PC-9 (cell line): ENCODE measurements at regions not wholly inside any gene's neighbourhood (a gene's known extent, or its start where the extent isn't known, plus 50 kb on each side); places are given as distances from the start of the nearest gene placed in this dataset.

Source experiments
- BruUV-seq: library from RNA; stranded (reverse); fragments of 400-500 nt; replicated peaks from 2 replicates; lab custom pipeline; 2021; lab: Mats Ljungman, UMichigan
- CTCF ChIA-PET: fragments of 300-600 bp; sonication (Branson Sonifier 250); formaldehyde crosslinking; loops from one replicate; lab custom pipeline; 2022; ENCODE audit warnings: antibody characterized with exemption; lab: Charles Lee
- POLR2A ChIA-PET: fragments of 300-600 bp; sonication (Branson Sonifier 250); formaldehyde crosslinking; loops from one replicate; lab custom pipeline; 2022; ENCODE audit warnings: antibody characterized with exemption; ENCODE audit not compliant: unreplicated experiment; lab: Charles Lee
- DNase-seq, 2 experiments: peaks; one replicate each; pipeline versions ENCODE4 v3.0.0 to v3.0.0-alpha.2; 2015 to 2022; ENCODE audit warnings: mixed read lengths in 1 of 2
- H2AFZ ChIP-seq: fragments of 200-600 bp; sonication (generic); 2 replicates; pipeline ENCODE4 v1.8.1; 2017; ENCODE audit warnings: antibody characterized with exemption
- H3F3A ChIP-seq: fragments of 200-600 bp; sonication (generic); 2 replicates; pipeline ENCODE4 v1.8.1; 2017; ENCODE audit warnings: antibody characterized with exemption, mild to moderate bottlenecking, low read depth; ENCODE audit not compliant: insufficient read depth
- H3K27ac ChIP-seq: fragments of 200-600 bp; sonication (generic); 2 replicates; pipeline ENCODE4 v1.6.1; 2016; ENCODE audit warnings: mixed run types
- H3K27me3 ChIP-seq: fragments of 200-600 bp; sonication (generic); 2 replicates; pipeline ENCODE4 v1.6.1; 2016; ENCODE audit warnings: low read depth, mixed run types; ENCODE audit not compliant: insufficient read depth
- H3K36me3 ChIP-seq: fragments of 200-600 bp; sonication (generic); 2 replicates; pipeline ENCODE4 v1.6.1; 2016; ENCODE audit warnings: low read depth, mixed run types
- H3K4me1 ChIP-seq: fragments of 200-600 bp; sonication (generic); replicated peaks from 2 replicates; pipeline ENCODE4 v1.6.1; 2016; ENCODE audit warnings: mixed run types; ENCODE audit not compliant: insufficient read depth
- H3K4me2 ChIP-seq: fragments of 200-600 bp; sonication (generic); 2 replicates; pipeline ENCODE4 v1.6.1; 2017; ENCODE audit warnings: mixed run types
- H3K4me3 ChIP-seq: fragments of 200-600 bp; sonication (generic); 2 replicates; pipeline ENCODE4 v1.6.1; 2016; ENCODE audit warnings: mixed run types
- H3K79me2 ChIP-seq: fragments of 200-600 bp; sonication (generic); 2 replicates; pipeline ENCODE4 v1.6.1; 2017; ENCODE audit warnings: low read depth, mixed run types
- H3K9me2 ChIP-seq: fragments of 200-600 bp; sonication (generic); 2 replicates; pipeline ENCODE4 v1.8.1; 2017; ENCODE audit warnings: mild to moderate bottlenecking; ENCODE audit not compliant: insufficient read depth
- H3K9me3 ChIP-seq: fragments of 200-600 bp; sonication (generic); 2 replicates; pipeline ENCODE4 v1.8.1; 2016; ENCODE audit warnings: low read depth; ENCODE audit not compliant: insufficient read depth
- H4K20me1 ChIP-seq: fragments of 200-600 bp; sonication (generic); 2 replicates; pipeline ENCODE4 v1.8.1; 2017; ENCODE audit not compliant: insufficient read depth
- CTCF ChIP-seq: fragments of 200-600 bp; sonication (generic); conservative IDR thresholded peaks from 2 replicates; pipeline ENCODE4 v1.6.1; 2017; ENCODE audit warnings: mixed run types, antibody characterized with exemption, mild to moderate bottlenecking, moderate library complexity
- EZH2 ChIP-seq: fragments of 200-600 bp; sonication (generic); IDR thresholded peaks from 2 replicates; pipeline ENCODE4 v1.8.0; 2017; ENCODE audit warnings: antibody characterized with exemption, low read depth
- intact Hi-C: fragments of 100-400 bp; cut with micrococcal nuclease; formaldehyde crosslinking; loops from one replicate; pipeline ENCODE4 v1.10.0; 2022; ENCODE audit not compliant: unreplicated experiment

GRCh38 chr11:112773264-112773663 lies 188.0 kb upstream of the NCAM1 start:
- intact Hi-C loops = no loop called here
- ChIA-PET CTCF (no interaction called here), POLR2A (no interaction called here)
- no peaks in the 10 kb centered on the region for H3K9me2 ChIP-seq
- TF ChIP-seq CTCF (no peak), EZH2 (no peak)
- H3K79me2 ChIP-seq = no peaks in the 10 kb centered on the region
- H3K4me1 ChIP-seq = no peaks in the 10 kb centered on the region
- no peak overlapping the region for H3K27ac ChIP-seq
- no peaks in the 10 kb centered on the region for H3K36me3 ChIP-seq
- H4K20me1 ChIP-seq = no peaks in the 10 kb centered on the region
- no peak for DNase-seq
- no peak overlapping the region for H2AFZ ChIP-seq
- H3K27me3 ChIP-seq = peaks cover 44% of the 10 kb centered on the region; the same call in 1 of the 2 replicates
- BruUV-seq = no TSS peak
- no peak overlapping the region for H3K4me3 ChIP-seq
- H3K9me3 ChIP-seq = no peaks in the 10 kb centered on the region
- H3F3A ChIP-seq = no peaks in the 10 kb centered on the region
- H3K4me2 ChIP-seq = no peak overlapping the region

- 0 out of 2 replicates have a peak, but pooled peaks cover 4% of the 10 kb centered on the region for H3K4me1 ChIP-seq
- no peak overlapping the region for H3K27ac ChIP-seq
- peaks cover 45% of the 10 kb centered on the region; the same call in 1 of the 2 replicates for H3K27me3 ChIP-seq
- H3K36me3 ChIP-seq = no peaks in the 10 kb centered on the region
- CTCF ChIA-PET = no interaction called here
- TF ChIP-seq EZH2 (no peak), CTCF (no peak)
- no peaks in the 10 kb centered on the region for H4K20me1 ChIP-seq
- POLR2A ChIA-PET = no interaction called here
- intact Hi-C loops = no loop called here
- H2AFZ ChIP-seq = no peak overlapping the region
- H3K79me2 ChIP-seq = no peaks in the 10 kb centered on the region
- DNase-seq = no peak
- no peaks in the 10 kb centered on the region for H3K9me3 ChIP-seq
- no peak overlapping the region for H3K4me2 ChIP-seq
- no peaks in the 10 kb centered on the region for H3F3A ChIP-seq
- no peak overlapping the region for H3K4me3 ChIP-seq
- H3K9me2 ChIP-seq = no peaks in the 10 kb centered on the region
- BruUV-seq = no TSS peak
Measured at GRCh38 chr11:112776834-112777233, 184.4 kb upstream of the NCAM1 start.

GRCh38 chr11:112777283-112777751 lies 183.9 kb upstream of the NCAM1 start:
- no peak overlapping the region for H2AFZ ChIP-seq

More at GRCh38 chr11:112777283-112777751, 183.9 kb upstream of the NCAM1 start:
- H3K27me3 ChIP-seq = peaks cover 42% of the 10 kb centered on the region; the same call in 1 of the 2 replicates
- ChIA-PET CTCF (no interaction called here), POLR2A (no interaction called here)
- no peaks in the 10 kb centered on the region for H3K79me2 ChIP-seq
- no peak for DNase-seq
- no peak overlapping the region for H3K27ac ChIP-seq
- no peak overlapping the region for H3K4me2 ChIP-seq
- H4K20me1 ChIP-seq = no peaks in the 10 kb centered on the region
- no peaks in the 10 kb centered on the region for H3K9me2 ChIP-seq
- no peaks in the 10 kb centered on the region for H3F3A ChIP-seq
- no peaks in the 10 kb centered on the region for H3K36me3 ChIP-seq
- intact Hi-C loops = no loop called here
- no peak for TF ChIP-seq EZH2
- TF ChIP-seq CTCF = no peak
- no TSS peak for BruUV-seq
- no peaks in the 10 kb centered on the region for H3K9me3 ChIP-seq
- 0 out of 2 replicates have a peak, but pooled peaks cover 4% of the 10 kb centered on the region for H3K4me1 ChIP-seq
- no peak overlapping the region for H3K4me3 ChIP-seq
